8988T (cell line): ENCODE measurements at regions not wholly inside any gene's neighbourhood (a gene's known extent, or its start where the extent isn't known, plus 50 kb on each side); places are given as distances from the start of the nearest gene placed in this dataset.
"Not testable (repeated sequence)": the region's sequence is repeated elsewhere in the genome, so short reads cannot be mapped to it uniquely, and the experiment has no call there.

ENCODE experiments used
- DNase-seq: peaks from one replicate; pipeline ENCODE4 v3.0.0; 2011

GRCh38 chr18:44265437-44265836 is 415.3 kb upstream of the SETBP1 start:
- no peak for DNase-seq

GRCh38 chr18:44273298-44273697 is 407.4 kb upstream of the SETBP1 start:
- no peak for DNase-seq

GRCh38 chr18:44280479-44280878 is 400.2 kb upstream of the SETBP1 start:
- no peak for DNase-seq

- DNase-seq, result no peak
Observed at GRCh38 chr18:44286049-44286448, 394.6 kb upstream of the SETBP1 start.

GRCh38 chr18:44290366-44290977 is 390.2 kb upstream of the SETBP1 start:
- no peak for DNase-seq

- DNase-seq, result no peak
Observed at GRCh38 chr18:44298566-44298965, 382.1 kb upstream of the SETBP1 start.

- DNase-seq, result no peak
Observed at GRCh38 chr18:44309185-44309584, 371.5 kb upstream of the SETBP1 start.

GRCh38 chr18:44320619-44321460 is 359.8 kb upstream of the SETBP1 start:
- DNase-seq, result no peak

- no peak for DNase-seq
Observed at GRCh38 chr18:44321868-44322590, 358.7 kb upstream of the SETBP1 start.

GRCh38 chr18:44323125-44323524 is 357.6 kb upstream of the SETBP1 start:
- no peak for DNase-seq

GRCh38 chr18:44324361-44324760 is 356.3 kb upstream of the SETBP1 start:
- no peak for DNase-seq

- no peak for DNase-seq
Observed at GRCh38 chr18:44325903-44326635, 354.6 kb upstream of the SETBP1 start.

GRCh38 chr18:44331656-44332570 is 348.8 kb upstream of the SETBP1 start:
- no peak for DNase-seq

GRCh38 chr18:44341759-44342158 is 338.9 kb upstream of the SETBP1 start:
- no peak for DNase-seq

GRCh38 chr18:44342162-44342561 is 338.5 kb upstream of the SETBP1 start:
- DNase-seq, result no peak

- no peak for DNase-seq
Observed at GRCh38 chr18:44342946-44343345, 337.7 kb upstream of the SETBP1 start.

GRCh38 chr18:44343570-44343969 is 337.1 kb upstream of the SETBP1 start:
- DNase-seq, result no peak

GRCh38 chr18:44356566-44357157 is 324.0 kb upstream of the SETBP1 start:
- no peak for DNase-seq

- DNase-seq, result no peak
Observed at GRCh38 chr18:44358402-44358801, 322.3 kb upstream of the SETBP1 start.

- DNase-seq, result not testable (repeated sequence)
Observed at GRCh38 chr18:44359741-44360140, 320.9 kb upstream of the SETBP1 start.

GRCh38 chr18:44362213-44362612 is 318.5 kb upstream of the SETBP1 start:
- DNase-seq, result not testable (repeated sequence)

GRCh38 chr18:44370861-44371260 is 309.8 kb upstream of the SETBP1 start:
- DNase-seq, result no peak
